Astrocyte of the hippocampus (primary cell): ENCODE measurements at regions not wholly inside any gene's neighbourhood (a gene's known extent, or its start where the extent isn't known, plus 50 kb on each side); places are given as distances from the start of the nearest gene placed in this dataset.
A peak's percentile ranks its signal among the peaks of the same experiment; 100 is the strongest.

Experiments
- DNase-seq: peaks from one replicate; pipeline ENCODE4 v3.0.0; 2011; ENCODE audit warnings: low read depth, low spot score

- DNase-seq: no peak
These were observed 68.1 kb downstream of the HTR5A start for GRCh38 chr7:155138204-155138603.

GRCh38 chr7:155141562-155141961 lies 71.4 kb downstream of the HTR5A start:
- no peak for DNase-seq

- DNase-seq: no peak
These were observed 73.3 kb downstream of the HTR5A start for GRCh38 chr7:155143381-155143780.

- no peak for DNase-seq
These were observed 74.2 kb downstream of the HTR5A start for GRCh38 chr7:155144371-155144770.

GRCh38 chr7:155145477-155146255 lies 75.5 kb downstream of the HTR5A start:
- no peak for DNase-seq

GRCh38 chr7:155147172-155147571 lies 77.0 kb downstream of the HTR5A start:
- no peak for DNase-seq

GRCh38 chr7:155147624-155148023 lies 77.5 kb downstream of the HTR5A start:
- no peak for DNase-seq

- no peak for DNase-seq
These were observed 83.6 kb downstream of the HTR5A start for GRCh38 chr7:155153676-155154075.

GRCh38 chr7:155154586-155154985 lies 84.5 kb downstream of the HTR5A start:
- DNase-seq: no peak

GRCh38 chr7:155161690-155162089 lies 91.6 kb downstream of the HTR5A start:
- no peak for DNase-seq

GRCh38 chr7:155162422-155162821 lies 92.3 kb downstream of the HTR5A start:
- DNase-seq: no peak

- no peak for DNase-seq
These were observed 93.6 kb downstream of the HTR5A start for GRCh38 chr7:155163696-155164095.

GRCh38 chr7:155164316-155164715 lies 94.2 kb downstream of the HTR5A start:
- DNase-seq: no peak

- DNase-seq: no peak
These were observed 96.0 kb downstream of the HTR5A start for GRCh38 chr7:155166108-155166507.

GRCh38 chr7:155166673-155167370 lies 96.7 kb downstream of the HTR5A start:
- peak; percentile 98 for DNase-seq

- DNase-seq: no peak
These were observed 97.7 kb downstream of the HTR5A start for GRCh38 chr7:155167706-155168365.

GRCh38 chr7:155168597-155169480 lies 98.7 kb downstream of the HTR5A start:
- no peak for DNase-seq

GRCh38 chr7:155169498-155170065 lies 99.5 kb downstream of the HTR5A start:
- DNase-seq: no peak

- no peak for DNase-seq
These were observed 100.2 kb downstream of the HTR5A start for GRCh38 chr7:155170331-155170730.

GRCh38 chr7:155172141-155172540 lies 102.0 kb downstream of the HTR5A start:
- no peak for DNase-seq

GRCh38 chr7:155173905-155174304 lies 103.8 kb downstream of the HTR5A start:
- no peak for DNase-seq
